SK-N-SH (cell line): ENCODE measurements at regions not wholly inside any gene's neighbourhood (a gene's known extent, or its start where the extent isn't known, plus 50 kb on each side); places are given as distances from the start of the nearest gene placed in this dataset.

Experiments used
- CTCF ChIA-PET: fragments of 300-600, 350-600 bp; formaldehyde crosslinking; extraction: SDS; loops from one replicate; lab custom pipeline; 2021; lab: Yijun Ruan, JAX
- POLR2A ChIA-PET: fragments of 350-600 bp; sonication (Branson Sonifier 250); formaldehyde crosslinking; extraction: SDS; loops from one replicate; lab custom pipeline; 2020; ENCODE audit warnings: antibody characterized with exemption, inconsistent platforms; lab: Yijun Ruan, JAX
- DNase-seq: peaks from one replicate; pipeline ENCODE4 v3.0.0; 2012
- H2AFZ ChIP-seq: fragments of 200-600 bp; sonication (generic); 2 replicates; pipeline ENCODE4 v1.8.1; 2016; ENCODE audit warnings: antibody characterized with exemption, mild to moderate bottlenecking, low read depth
- H3F3A ChIP-seq: fragments of 200-600 bp; sonication (generic); replicated peaks from 2 replicates; pipeline ENCODE3; 2016; ENCODE audit warnings: antibody characterized with exemption, mild to moderate bottlenecking; ENCODE audit not compliant: insufficient read depth
- H3K27ac ChIP-seq, 2 experiments: fragments of 200-500 bp in 1 of 2; fragments of 200-600 bp in 1 of 2; sonication (Bioruptor generic) in 1 of 2; sonication (generic), shearing (Covaris generic) in 1 of 2; 2 replicates each; pipeline versions ENCODE4 v1.5.1 to v1.6.1; 2014 to 2016; ENCODE audit warnings: low read depth in 2 of 2, inconsistent platforms in 1 of 2, low read length in 1 of 2, mild to moderate bottlenecking in 1 of 2, mixed read lengths in 1 of 2
- H3K27me3 ChIP-seq: fragments of 200-600 bp; sonication (generic), shearing (Covaris generic); 2 replicates; pipeline ENCODE4 v1.6.1; 2016; ENCODE audit warnings: mixed run types; ENCODE audit not compliant: insufficient read depth
- H3K36me3 ChIP-seq, 2 experiments: fragments of 200-500 bp in 1 of 2; fragments of 200-600 bp in 1 of 2; sonication (Bioruptor generic) in 1 of 2; sonication (generic) in 1 of 2; replicated peaks in 1 of 2; 2 replicates each; pipeline versions ENCODE3 to v1.5.1; 2014 to 2016; ENCODE audit warnings: low read length in 1 of 2, mild to moderate bottlenecking in 1 of 2; ENCODE audit not compliant: insufficient read depth in 2 of 2, control insufficient read depth in 1 of 2
- H3K4me1 ChIP-seq, 2 experiments: fragments of 200-500 bp in 1 of 2; fragments of 200-600 bp in 1 of 2; sonication (Bioruptor generic) in 1 of 2; sonication (generic), shearing (Covaris generic) in 1 of 2; 2 replicates each; pipeline versions ENCODE4 v1.5.1 to v1.6.1; 2014 to 2016; ENCODE audit warnings: low read depth in 1 of 2, low read length in 1 of 2, mixed run types in 1 of 2; ENCODE audit not compliant: insufficient read depth in 2 of 2, control insufficient read depth in 1 of 2
- H3K4me2 ChIP-seq: fragments of 200-600 bp; sonication (generic), shearing (Covaris generic); 2 replicates; pipeline ENCODE4 v1.6.1; 2017; ENCODE audit warnings: mixed run types
- H3K4me3 ChIP-seq, 2 experiments: fragments of 200-500 bp in 1 of 2; fragments of 200-600 bp in 1 of 2; sonication (Bioruptor generic) in 1 of 2; sonication (generic), shearing (Covaris generic) in 1 of 2; 2 replicates each; pipeline versions ENCODE4 v1.5.1 to v1.8.1; 2014 to 2016; ENCODE audit warnings: low read depth in 2 of 2, inconsistent platforms in 1 of 2, low read length in 1 of 2, mild to moderate bottlenecking in 1 of 2, mixed read lengths in 1 of 2, moderate library complexity in 1 of 2
- H3K79me2 ChIP-seq: fragments of 200-600 bp; sonication (generic); 2 replicates; pipeline ENCODE4 v1.8.1; 2017; ENCODE audit warnings: mild to moderate bottlenecking; ENCODE audit not compliant: insufficient read depth
- H3K9ac ChIP-seq: fragments of 200-600 bp; sonication (generic); 2 replicates; pipeline ENCODE4 v1.6.1; 2017; ENCODE audit warnings: mixed run types
- H3K9me2 ChIP-seq: fragments of 200-600 bp; sonication (generic); 2 replicates; pipeline ENCODE4 v1.6.1; 2017; ENCODE audit warnings: mixed run types
- H3K9me3 ChIP-seq: fragments of 200-600 bp; sonication (generic); 2 replicates; pipeline ENCODE4 v1.6.1; 2017; ENCODE audit warnings: mixed run types, mild to moderate bottlenecking, moderate library complexity
- H4K20me1 ChIP-seq: fragments of 200-600 bp; sonication (generic); 2 replicates; pipeline ENCODE4 v1.6.1; 2017; ENCODE audit warnings: mild to moderate bottlenecking, mixed run types; ENCODE audit not compliant: insufficient read depth
- CHD2 ChIP-seq: fragments of 150-350 bp; IDR thresholded peaks from 2 replicates; pipeline ENCODE4 v1.6.1; 2018; ENCODE audit warnings: low read length; ENCODE audit not compliant: partially characterized antibody
- EP300 ChIP-seq, 2 experiments: IDR thresholded peaks; 2 replicates each; pipeline versions ENCODE4 v1.4.0 to v1.6.1; 2012; ENCODE audit warnings: borderline replicate concordance in 1 of 2, low read depth in 1 of 2, low read length in 1 of 2
- EZH2phosphoT487 ChIP-seq: fragments of 200-600 bp; sonication (generic); IDR thresholded peaks from 2 replicates; pipeline ENCODE4 v1.6.1; 2017; ENCODE audit warnings: low read depth, mixed run types, mild to moderate bottlenecking, antibody characterized with exemption, moderate library complexity, borderline replicate concordance
- FOXM1 ChIP-seq: IDR thresholded peaks from 2 replicates; pipeline ENCODE4 v1.4.0; 2012; ENCODE audit warnings: low read depth, mild to moderate bottlenecking
- GABPA ChIP-seq: IDR thresholded peaks from 2 replicates; pipeline ENCODE4 v1.4.0; 2012; ENCODE audit warnings: low read depth, mild to moderate bottlenecking
- JUND ChIP-seq: IDR thresholded peaks from 2 replicates; pipeline ENCODE4 v1.4.0; 2012
- MXI1 ChIP-seq: IDR thresholded peaks from 2 replicates; pipeline ENCODE4 v1.6.1; 2012; ENCODE audit warnings: mild to moderate bottlenecking, low read depth, low read length, improper control_type of control experiment
- POLR2AphosphoS5 ChIP-seq: IDR thresholded peaks from 2 replicates; pipeline ENCODE4 v1.6.1; 2012; ENCODE audit warnings: low read depth, low read length
- RAD21 ChIP-seq: IDR thresholded peaks from 2 replicates; pipeline ENCODE4 v1.6.1; 2012; ENCODE audit warnings: mild to moderate bottlenecking, low read length
- RFX5 ChIP-seq: IDR thresholded peaks from 2 replicates; pipeline ENCODE4 v1.6.1; 2012; ENCODE audit warnings: mild to moderate bottlenecking, improper control_type of control experiment, low read length
- SMC3 ChIP-seq: IDR thresholded peaks from 2 replicates; pipeline ENCODE4 v1.6.1; 2012; ENCODE audit warnings: low read depth, low read length, improper control_type of control experiment
- TEAD4 ChIP-seq: IDR thresholded peaks from 2 replicates; pipeline ENCODE4 v1.4.0; 2012; ENCODE audit warnings: mild to moderate bottlenecking, borderline replicate concordance; ENCODE audit not compliant: insufficient read depth
- WGBS: methylation state at CpG from one replicate; pipeline ENCODE4 v1.1.6; 2017; ENCODE audit warnings: low lambda C conversion rate; 5-methylcytosine and 5-hydroxymethylcytosine counted together
- TF ChIP-seq, protein P1 (sequence below): IDR thresholded peaks from 2 replicates; pipeline ENCODE4 v1.6.1; 2012; ENCODE audit warnings: mild to moderate bottlenecking, low read depth, low read length, moderate library complexity
- TF ChIP-seq, protein P2 (sequence below): IDR thresholded peaks from 2 replicates; pipeline ENCODE4; 2012
- TF ChIP-seq, protein P3 (sequence below): IDR thresholded peaks from 2 replicates; pipeline ENCODE4 v1.4.0; 2012; ENCODE audit warnings: low read depth, borderline replicate concordance
- TF ChIP-seq, protein P4 (sequence below): IDR thresholded peaks from 2 replicates; pipeline ENCODE4 v1.4.0; 2012; ENCODE audit warnings: low read depth, borderline replicate concordance
- TF ChIP-seq, protein P5 (sequence below): IDR thresholded peaks from 2 replicates; pipeline ENCODE4 v1.4.0; 2012; ENCODE audit warnings: low read depth

DNA sequence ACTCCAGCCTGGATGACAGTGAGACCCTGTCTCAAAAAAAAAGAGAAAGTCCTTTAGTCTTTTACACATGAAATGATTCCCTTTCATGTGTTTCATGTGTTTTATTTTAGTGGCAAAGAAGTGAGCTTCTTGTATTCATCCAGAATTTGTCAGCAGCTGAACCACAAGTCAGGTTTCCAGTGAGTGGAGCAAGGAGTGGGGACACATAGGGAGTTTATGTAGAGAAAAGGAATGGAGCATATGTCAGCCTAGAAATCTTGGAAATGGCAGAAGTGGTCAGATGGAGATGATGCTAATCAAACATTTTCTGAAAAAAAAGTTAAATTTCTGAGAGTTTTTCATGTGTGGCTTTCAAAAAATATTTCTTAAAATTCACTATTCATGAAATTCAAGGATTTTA lies 383.0 kb upstream of the GATB start (continued):
- TF ChIP-seq, protein P1, sequence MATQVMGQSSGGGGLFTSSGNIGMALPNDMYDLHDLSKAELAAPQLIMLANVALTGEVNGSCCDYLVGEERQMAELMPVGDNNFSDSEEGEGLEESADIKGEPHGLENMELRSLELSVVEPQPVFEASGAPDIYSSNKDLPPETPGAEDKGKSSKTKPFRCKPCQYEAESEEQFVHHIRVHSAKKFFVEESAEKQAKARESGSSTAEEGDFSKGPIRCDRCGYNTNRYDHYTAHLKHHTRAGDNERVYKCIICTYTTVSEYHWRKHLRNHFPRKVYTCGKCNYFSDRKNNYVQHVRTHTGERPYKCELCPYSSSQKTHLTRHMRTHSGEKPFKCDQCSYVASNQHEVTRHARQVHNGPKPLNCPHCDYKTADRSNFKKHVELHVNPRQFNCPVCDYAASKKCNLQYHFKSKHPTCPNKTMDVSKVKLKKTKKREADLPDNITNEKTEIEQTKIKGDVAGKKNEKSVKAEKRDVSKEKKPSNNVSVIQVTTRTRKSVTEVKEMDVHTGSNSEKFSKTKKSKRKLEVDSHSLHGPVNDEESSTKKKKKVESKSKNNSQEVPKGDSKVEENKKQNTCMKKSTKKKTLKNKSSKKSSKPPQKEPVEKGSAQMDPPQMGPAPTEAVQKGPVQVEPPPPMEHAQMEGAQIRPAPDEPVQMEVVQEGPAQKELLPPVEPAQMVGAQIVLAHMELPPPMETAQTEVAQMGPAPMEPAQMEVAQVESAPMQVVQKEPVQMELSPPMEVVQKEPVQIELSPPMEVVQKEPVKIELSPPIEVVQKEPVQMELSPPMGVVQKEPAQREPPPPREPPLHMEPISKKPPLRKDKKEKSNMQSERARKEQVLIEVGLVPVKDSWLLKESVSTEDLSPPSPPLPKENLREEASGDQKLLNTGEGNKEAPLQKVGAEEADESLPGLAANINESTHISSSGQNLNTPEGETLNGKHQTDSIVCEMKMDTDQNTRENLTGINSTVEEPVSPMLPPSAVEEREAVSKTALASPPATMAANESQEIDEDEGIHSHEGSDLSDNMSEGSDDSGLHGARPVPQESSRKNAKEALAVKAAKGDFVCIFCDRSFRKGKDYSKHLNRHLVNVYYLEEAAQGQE = no peak
- TF ChIP-seq POLR2AphosphoS5 = no peak
- no peak for TF ChIP-seq SMC3
- TF ChIP-seq, protein P2, sequence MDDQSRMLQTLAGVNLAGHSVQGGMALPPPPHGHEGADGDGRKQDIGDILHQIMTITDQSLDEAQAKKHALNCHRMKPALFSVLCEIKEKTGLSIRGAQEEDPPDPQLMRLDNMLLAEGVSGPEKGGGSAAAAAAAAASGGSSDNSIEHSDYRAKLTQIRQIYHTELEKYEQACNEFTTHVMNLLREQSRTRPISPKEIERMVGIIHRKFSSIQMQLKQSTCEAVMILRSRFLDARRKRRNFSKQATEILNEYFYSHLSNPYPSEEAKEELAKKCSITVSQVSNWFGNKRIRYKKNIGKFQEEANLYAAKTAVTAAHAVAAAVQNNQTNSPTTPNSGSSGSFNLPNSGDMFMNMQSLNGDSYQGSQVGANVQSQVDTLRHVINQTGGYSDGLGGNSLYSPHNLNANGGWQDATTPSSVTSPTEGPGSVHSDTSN = no peak
- no peak for TF ChIP-seq MXI1
- TF ChIP-seq RAD21 = no peak
- no peak for TF ChIP-seq RFX5
- TF ChIP-seq, protein P3, sequence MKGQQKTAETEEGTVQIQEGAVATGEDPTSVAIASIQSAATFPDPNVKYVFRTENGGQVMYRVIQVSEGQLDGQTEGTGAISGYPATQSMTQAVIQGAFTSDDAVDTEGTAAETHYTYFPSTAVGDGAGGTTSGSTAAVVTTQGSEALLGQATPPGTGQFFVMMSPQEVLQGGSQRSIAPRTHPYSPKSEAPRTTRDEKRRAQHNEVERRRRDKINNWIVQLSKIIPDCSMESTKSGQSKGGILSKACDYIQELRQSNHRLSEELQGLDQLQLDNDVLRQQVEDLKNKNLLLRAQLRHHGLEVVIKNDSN = no peak

DNA sequence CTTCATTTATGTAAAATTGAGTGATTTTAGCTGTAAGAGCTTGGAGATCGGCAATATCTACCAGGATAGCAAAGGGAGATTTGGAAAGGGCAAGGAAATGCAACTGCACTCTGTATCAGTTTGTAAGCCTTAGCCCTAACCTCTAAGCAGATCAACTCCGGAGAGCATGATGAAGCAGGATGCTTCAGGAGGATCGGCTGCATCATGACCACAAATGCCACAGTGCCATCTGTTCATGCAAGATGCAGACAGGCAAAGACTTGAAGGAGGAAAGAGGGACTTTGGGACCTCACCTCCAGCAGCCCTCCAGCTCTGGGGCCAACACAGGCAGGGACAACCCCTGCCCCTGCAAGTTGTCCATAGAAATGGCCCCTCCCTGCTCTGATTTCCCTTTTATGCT lies 377.6 kb upstream of the GATB start:
- no peak overlapping the region for H3K4me3 ChIP-seq
- TF ChIP-seq EZH2phosphoT487 (no peak), EP300 (IDR thresholded peaks at IDR 0.05; ENCODE audit: borderline replicate concordance in 1 of 2, low read depth in 1 of 2, low read length in 1 of 2) (no peak), MXI1 (no peak), FOXM1 (no peak), CHD2 (no peak), TEAD4 (no peak), GABPA (no peak), POLR2AphosphoS5 (no peak), JUND (no peak)
- TF ChIP-seq, protein P3 = no peak
- TF ChIP-seq, protein P1 = no peak
- TF ChIP-seq, protein P4, sequence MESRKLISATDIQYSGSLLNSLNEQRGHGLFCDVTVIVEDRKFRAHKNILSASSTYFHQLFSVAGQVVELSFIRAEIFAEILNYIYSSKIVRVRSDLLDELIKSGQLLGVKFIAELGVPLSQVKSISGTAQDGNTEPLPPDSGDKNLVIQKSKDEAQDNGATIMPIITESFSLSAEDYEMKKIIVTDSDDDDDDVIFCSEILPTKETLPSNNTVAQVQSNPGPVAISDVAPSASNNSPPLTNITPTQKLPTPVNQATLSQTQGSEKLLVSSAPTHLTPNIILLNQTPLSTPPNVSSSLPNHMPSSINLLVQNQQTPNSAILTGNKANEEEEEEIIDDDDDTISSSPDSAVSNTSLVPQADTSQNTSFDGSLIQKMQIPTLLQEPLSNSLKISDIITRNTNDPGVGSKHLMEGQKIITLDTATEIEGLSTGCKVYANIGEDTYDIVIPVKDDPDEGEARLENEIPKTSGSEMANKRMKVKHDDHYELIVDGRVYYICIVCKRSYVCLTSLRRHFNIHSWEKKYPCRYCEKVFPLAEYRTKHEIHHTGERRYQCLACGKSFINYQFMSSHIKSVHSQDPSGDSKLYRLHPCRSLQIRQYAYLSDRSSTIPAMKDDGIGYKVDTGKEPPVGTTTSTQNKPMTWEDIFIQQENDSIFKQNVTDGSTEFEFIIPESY = no peak
- TF ChIP-seq, protein P5, sequence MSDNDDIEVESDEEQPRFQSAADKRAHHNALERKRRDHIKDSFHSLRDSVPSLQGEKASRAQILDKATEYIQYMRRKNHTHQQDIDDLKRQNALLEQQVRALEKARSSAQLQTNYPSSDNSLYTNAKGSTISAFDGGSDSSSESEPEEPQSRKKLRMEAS = no peak
- TF ChIP-seq, all 33 proteins: peak for 0
- H2AFZ ChIP-seq = no peak overlapping the region
- ChIA-PET CTCF (no interaction called here), POLR2A (no interaction called here)
- H3K9me2 ChIP-seq = no peaks in the 10 kb centered on the region
- H4K20me1 ChIP-seq = no peaks in the 10 kb centered on the region
- no peaks in the 10 kb centered on the region for H3K4me1 ChIP-seq
- no peak overlapping the region for H3K4me2 ChIP-seq
- no peak for DNase-seq
- no peak overlapping the region for H3K9ac ChIP-seq
- H3K36me3 ChIP-seq = no peaks in the 10 kb centered on the region
- H3K79me2 ChIP-seq = no peaks in the 10 kb centered on the region; the same call in 1 of the 2 replicates
- 41% methylated on average over 3 of the region's 3 CpGs for WGBS
- no peaks in the 10 kb centered on the region for H3F3A ChIP-seq
- no peaks in the 10 kb centered on the region; the same call in 1 of the 2 replicates for H3K27me3 ChIP-seq
- no peak overlapping the region for H3K27ac ChIP-seq
- H3K9me3 ChIP-seq = no peaks in the 10 kb centered on the region
